Skeletal muscle tissue (tissue), 3 donors: ENCODE measurements at regions not wholly inside any gene's neighbourhood (a gene's known extent, or its start where the extent isn't known, plus 50 kb on each side); places are given as distances from the start of the nearest gene placed in this dataset.

ENCODE experiments used
- H3K27ac ChIP-seq: one replicate; pipeline ENCODE4 v1.7.0; 2013; ENCODE audit warnings: mild to moderate bottlenecking, low read depth, low read length, inconsistent platforms
- H3K27me3 ChIP-seq, 3 donors: one replicate each; pipeline ENCODE4 v1.7.0; 2013; ENCODE audit warnings: low read length in 3 of 3; ENCODE audit not compliant: control insufficient read depth in 3 of 3, insufficient read depth in 3 of 3
- H3K36me3 ChIP-seq, 3 donors: one replicate each; pipeline ENCODE4 v1.7.0; 2013; ENCODE audit warnings: low read length in 3 of 3; ENCODE audit not compliant: control insufficient read depth in 3 of 3, insufficient read depth in 3 of 3
- H3K4me1 ChIP-seq, 3 donors: one replicate each; pipeline ENCODE4 v1.7.0; 2013; ENCODE audit warnings: low read length in 3 of 3, mild to moderate bottlenecking in 3 of 3; ENCODE audit not compliant: control insufficient read depth in 3 of 3, insufficient read depth in 3 of 3
- H3K4me3 ChIP-seq, 3 donors: one replicate each; pipeline ENCODE4 v1.7.0; 2013; ENCODE audit warnings: low read length in 3 of 3
- H3K9ac ChIP-seq, 3 donors: one replicate each; pipeline ENCODE4 v1.7.0; 2013; ENCODE audit warnings: low read length in 3 of 3, mild to moderate bottlenecking in 3 of 3, moderate library complexity in 2 of 3, low read depth in 1 of 3
- H3K9me3 ChIP-seq, 3 donors: one replicate each; pipeline ENCODE4 v1.7.0; 2013; ENCODE audit warnings: low read length in 3 of 3; ENCODE audit not compliant: control insufficient read depth in 3 of 3
- donor health status: Osteomylitis.

DNA sequence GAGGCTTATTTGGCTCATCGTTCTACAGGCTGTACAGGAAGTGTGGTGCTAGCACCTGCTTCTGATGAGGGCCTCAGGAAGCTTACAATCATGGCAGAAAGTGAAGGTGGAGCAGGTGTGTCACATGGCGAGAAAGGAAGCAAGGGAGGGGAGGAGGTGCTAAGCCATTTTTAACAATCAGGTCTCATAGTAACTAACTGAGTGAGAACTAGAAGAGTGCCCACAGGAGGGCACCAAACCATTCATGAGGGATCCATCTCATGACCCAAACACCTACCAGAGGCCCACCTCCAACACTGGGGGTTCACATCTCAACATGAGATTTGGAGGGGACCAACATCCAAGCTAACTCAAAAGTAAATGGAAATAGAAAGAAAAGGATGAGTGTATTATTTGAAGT is 78.1 kb downstream of the CXCL12 start:
- H3K4me1 ChIP-seq = peaks cover 15 to 24% (median 22%) of the 10 kb centered on the region in 3 donors
- no peak overlapping the region for H3K9ac ChIP-seq
- peak overlapping the region; percentile 67 for H3K27ac ChIP-seq
- H3K4me3 ChIP-seq = no peak overlapping the region
- H3K27me3 ChIP-seq = no peaks in the 10 kb centered on the region
- no peaks in the 10 kb centered on the region for H3K36me3 ChIP-seq
- no peaks in the 10 kb centered on the region for H3K9me3 ChIP-seq

GRCh38 chr10:44306147-44306710 is 78.7 kb downstream of the CXCL12 start:
- H3K27me3 ChIP-seq = no peaks in the 10 kb centered on the region
- H3K9ac ChIP-seq = no peak overlapping the region
- H3K4me3 ChIP-seq = peak overlapping the region in 1 of 3 donors; percentile 16
- no peaks in the 10 kb centered on the region for H3K9me3 ChIP-seq
- H3K27ac ChIP-seq = peak overlapping the region; percentile 67
- H3K36me3 ChIP-seq = no peaks in the 10 kb centered on the region
- H3K4me1 ChIP-seq = peaks cover 10 to 21% (median 18%) of the 10 kb centered on the region in 3 donors

DNA sequence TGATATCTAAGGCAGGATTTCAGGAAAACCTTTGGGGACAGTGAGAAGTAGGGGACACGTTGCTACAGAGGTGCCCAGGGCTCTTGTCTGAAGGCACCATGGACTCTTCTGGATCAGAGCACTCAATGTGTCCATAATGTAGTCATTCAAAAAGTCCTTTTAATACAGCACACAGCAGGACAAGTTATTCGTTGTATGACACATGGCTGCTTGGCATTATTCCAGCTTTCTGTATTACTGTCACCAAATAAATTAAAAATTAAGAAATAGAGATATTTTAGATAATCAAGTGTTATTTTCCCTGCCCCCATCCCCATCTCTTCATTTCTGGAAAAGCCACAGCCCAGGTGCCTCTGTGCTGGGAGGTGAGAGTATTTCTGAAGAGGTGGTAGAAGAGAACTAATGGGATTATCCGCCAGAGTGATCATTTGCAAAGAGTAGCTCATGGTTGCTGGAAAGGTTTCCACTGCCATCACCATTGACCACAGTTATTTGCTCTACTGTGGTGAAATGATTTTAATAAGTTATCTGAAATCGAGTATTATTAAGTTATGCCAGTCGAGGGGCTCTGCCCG is 83.0 kb downstream of the CXCL12 start:
- Histone ChIP-seq H3K4me1 (peaks cover 8 to 20% (median 13%) of the 10 kb centered on the region in 3 donors), H3K9me3 (no peaks in the 10 kb centered on the region), H3K36me3 (no peaks in the 10 kb centered on the region), H3K27me3 (no peaks in the 10 kb centered on the region), H3K9ac (no peak overlapping the region), H3K4me3 (no peak overlapping the region), H3K27ac (peak overlapping the region; percentile 45)

DNA sequence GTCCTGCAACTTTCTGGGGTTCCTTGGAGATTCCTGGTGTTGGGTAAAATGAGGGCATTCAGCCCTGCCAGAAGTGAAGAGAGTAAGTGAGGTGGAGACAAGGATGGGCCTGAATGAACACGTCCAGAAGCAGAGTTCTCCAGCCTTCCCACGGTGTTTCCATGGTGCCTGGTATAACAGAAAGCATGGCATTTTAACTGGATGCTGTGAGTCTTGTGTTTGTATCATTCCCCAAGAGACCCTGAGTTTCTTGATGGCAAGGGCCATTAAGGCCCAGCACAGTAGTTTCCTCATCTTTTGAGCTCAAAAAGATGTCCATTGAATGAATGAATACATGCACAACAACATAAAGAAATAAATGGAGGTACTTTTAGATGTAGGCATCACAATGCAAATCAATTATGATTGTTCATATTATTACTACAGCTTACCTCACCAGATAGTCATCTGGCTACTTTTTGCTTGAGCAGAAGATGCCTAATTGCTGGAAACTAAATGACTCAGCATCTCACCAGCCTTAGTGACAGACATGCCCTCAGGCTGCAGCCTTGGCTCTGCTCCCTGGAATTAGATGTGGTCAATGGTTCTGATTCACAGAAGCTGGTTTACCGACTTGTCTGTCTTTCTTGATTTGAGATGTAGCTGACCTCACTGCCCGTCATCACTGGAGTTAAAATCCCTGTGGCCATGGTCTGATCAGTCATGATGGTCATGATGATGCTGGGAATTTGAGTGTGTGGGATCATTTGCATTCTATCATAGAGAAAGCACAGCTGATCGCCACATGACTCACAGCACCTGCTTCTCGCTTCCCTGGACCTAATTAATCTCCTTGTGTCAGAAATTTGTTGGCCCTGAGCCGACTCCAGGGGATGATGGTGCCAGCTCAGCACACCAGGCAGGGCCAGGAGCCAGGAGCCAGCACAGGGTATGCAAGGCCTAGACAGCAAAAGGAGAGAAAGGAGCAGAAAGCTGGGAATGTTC is 83.9 kb downstream of the CXCL12 start:
- Histone ChIP-seq H3K9me3 (no peaks in the 10 kb centered on the region), H3K27me3 (no peaks in the 10 kb centered on the region), H3K4me3 (no peak overlapping the region), H3K36me3 (no peaks in the 10 kb centered on the region), H3K9ac (no peak overlapping the region), H3K27ac (peak overlapping the region; percentile 45), H3K4me1 (peaks cover 1 to 11% (median 5%) of the 10 kb centered on the region in 3 donors)

- Histone ChIP-seq H3K9ac (no peak overlapping the region), H3K9me3 (no peaks in the 10 kb centered on the region), H3K4me1 (peaks cover 0 to 27% (median 13%) of the 10 kb centered on the region in 3 donors), H3K27me3 (no peaks in the 10 kb centered on the region), H3K4me3 (no peak overlapping the region), H3K36me3 (no peaks in the 10 kb centered on the region), H3K27ac (no peak overlapping the region)
Measured at GRCh38 chr10:44298713-44299112, 86.2 kb downstream of the CXCL12 start.

DNA sequence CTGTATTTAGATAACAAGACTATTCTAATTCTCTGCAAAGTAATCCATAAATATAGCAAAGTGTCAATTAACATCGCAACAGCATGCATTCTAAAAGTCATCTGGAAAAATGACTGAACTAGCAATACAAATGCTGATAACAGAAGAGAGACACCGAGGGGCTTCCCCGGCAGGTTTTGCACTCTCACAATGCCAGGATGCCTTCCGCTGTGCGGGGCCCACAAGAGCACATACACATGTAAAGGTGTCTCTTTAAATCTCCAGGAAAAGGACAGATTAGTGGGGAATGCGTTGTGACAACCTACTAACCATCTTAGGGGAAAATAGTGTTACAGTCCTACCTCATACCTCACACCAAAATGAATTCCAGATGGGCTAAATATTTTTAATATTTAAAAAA is 86.9 kb downstream of the CXCL12 start:
- Histone ChIP-seq H3K36me3 (no peaks in the 10 kb centered on the region), H3K27ac (no peak overlapping the region), H3K9me3 (no peaks in the 10 kb centered on the region), H3K9ac (no peak overlapping the region), H3K4me1 (peaks cover 6 to 32% (median 13%) of the 10 kb centered on the region in 3 donors), H3K27me3 (peaks cover 0 to 2% (median 0%) of the 10 kb centered on the region in 3 donors), H3K4me3 (no peak overlapping the region)

- no peaks in the 10 kb centered on the region for H3K9me3 ChIP-seq
- no peak overlapping the region for H3K27ac ChIP-seq
- no peak overlapping the region for H3K9ac ChIP-seq
- no peak overlapping the region for H3K4me3 ChIP-seq
- H3K4me1 ChIP-seq = peaks cover 6 to 26% (median 10%) of the 10 kb centered on the region in 3 donors
- H3K27me3 ChIP-seq = peaks cover 0 to 2% (median 0%) of the 10 kb centered on the region in 3 donors
- H3K36me3 ChIP-seq = no peaks in the 10 kb centered on the region
Measured at GRCh38 chr10:44295644-44296241, 89.2 kb downstream of the CXCL12 start.

DNA sequence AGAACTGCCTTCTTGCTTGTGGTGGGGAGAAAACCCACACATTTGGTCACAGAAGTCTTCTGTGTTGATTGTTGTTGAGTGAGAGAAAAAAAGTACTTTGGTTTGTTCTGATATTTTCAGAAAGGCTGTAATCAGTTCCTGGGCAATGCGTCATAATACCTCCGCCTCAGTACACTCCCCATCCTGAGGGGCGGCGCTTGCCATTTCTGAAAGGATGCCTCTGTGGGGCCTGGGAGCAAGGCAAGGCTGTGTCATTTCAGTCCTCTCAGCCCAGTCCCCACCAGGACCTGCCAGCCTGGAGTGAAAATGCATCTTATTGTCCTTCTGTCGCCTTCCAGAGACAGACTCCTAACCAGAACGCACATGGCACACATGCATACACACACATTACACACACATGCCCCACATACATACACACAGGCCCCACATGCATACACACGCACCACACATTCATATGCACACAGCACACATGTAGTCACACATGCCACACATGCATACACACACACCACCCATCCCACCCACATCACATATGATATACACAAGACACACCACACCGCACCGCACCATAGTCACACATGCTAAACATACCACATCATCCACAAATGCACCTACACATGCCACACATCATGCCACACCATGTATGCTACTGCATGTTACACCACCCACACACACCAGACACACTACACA is 90.0 kb downstream of the CXCL12 start:
- H3K9ac ChIP-seq = no peak overlapping the region

GRCh38 chr10:44293842-44294241 is 91.1 kb downstream of the CXCL12 start:
- Histone ChIP-seq H3K9ac (peak overlapping the region; percentile 46 to 69 (median 51)), H3K4me1 (peaks cover 6 to 22% (median 10%) of the 10 kb centered on the region in 3 donors), H3K9me3 (no peaks in the 10 kb centered on the region), H3K27me3 (peaks cover 0 to 2% (median 0%) of the 10 kb centered on the region in 3 donors), H3K36me3 (no peaks in the 10 kb centered on the region), H3K4me3 (peak overlapping the region in 1 of 3 donors; percentile 35), H3K27ac (peak overlapping the region; percentile 83)

More for the DNA sequence above, 90.0 kb downstream of the CXCL12 start:
- Histone ChIP-seq H3K27ac (peak overlapping the region; percentile 73), H3K4me3 (no peak overlapping the region), H3K27me3 (peaks cover 0 to 2% (median 0%) of the 10 kb centered on the region in 3 donors), H3K4me1 (peaks cover 6 to 22% (median 10%) of the 10 kb centered on the region in 3 donors), H3K9me3 (no peaks in the 10 kb centered on the region), H3K36me3 (no peaks in the 10 kb centered on the region)
